Glutamatergic neuron (in vitro differentiated cells): ENCODE measurements at regions not wholly inside any gene's neighbourhood (a gene's known extent, or its start where the extent isn't known, plus 50 kb on each side); places are given as distances from the start of the nearest gene placed in this dataset.
A peak's percentile ranks its signal among the peaks of the same experiment; 100 is the strongest.
"Not testable (repeated sequence)": the region's sequence is repeated elsewhere in the genome, so short reads cannot be mapped to it uniquely, and the experiment has no call there.

Source experiments
- DNase-seq: peaks from one replicate; pipeline ENCODE4 v3.0.0; 2022
- H3K27ac Mint-ChIP-seq: one replicate; pipeline ENCODE4 v1.8.0; 2020; ENCODE audit warnings: mild to moderate bottlenecking, mixed read lengths, inconsistent platforms; ENCODE audit not compliant: unreplicated experiment
- H3K27me3 Mint-ChIP-seq: one replicate; pipeline ENCODE4 v1.8.0; 2020; ENCODE audit warnings: mild to moderate bottlenecking, moderate library complexity, mixed read lengths, inconsistent platforms; ENCODE audit not compliant: unreplicated experiment
- H3K36me3 Mint-ChIP-seq: one replicate; pipeline ENCODE4 v1.8.0; 2020; ENCODE audit warnings: mild to moderate bottlenecking, mixed read lengths, inconsistent platforms; ENCODE audit not compliant: unreplicated experiment
- H3K4me1 Mint-ChIP-seq: one replicate; pipeline ENCODE4 v1.8.0; 2020; ENCODE audit warnings: mild to moderate bottlenecking, low read depth, mixed read lengths, inconsistent platforms; ENCODE audit not compliant: unreplicated experiment
- H3K4me3 Mint-ChIP-seq: one replicate; pipeline ENCODE4 v1.8.0; 2020; ENCODE audit warnings: mild to moderate bottlenecking, mixed read lengths, inconsistent platforms; ENCODE audit not compliant: unreplicated experiment
- H3K9me3 Mint-ChIP-seq: one replicate; pipeline ENCODE4 v1.8.0; 2020; ENCODE audit warnings: mild to moderate bottlenecking, moderate library complexity, mixed read lengths, inconsistent platforms; ENCODE audit not compliant: unreplicated experiment
- CTCF ChIP-seq: fragments of 200-600 bp; sonication (generic); IDR thresholded peaks from one replicate; pipeline ENCODE4 v1.5.0; 2021; ENCODE audit not compliant: partially characterized antibody, unreplicated experiment

- Mint-ChIP-seq H3K4me3 (no peak overlapping the region), H3K9me3 (no peaks in the 10 kb centered on the region), H3K36me3 (no peaks in the 10 kb centered on the region), H3K27ac (no peak overlapping the region), H3K27me3 (peaks cover 4% of the 10 kb centered on the region), H3K4me1 (peaks cover 17% of the 10 kb centered on the region)
- TF ChIP-seq CTCF, result peak; percentile 67
- no peak for DNase-seq
These were observed 127.2 kb upstream of the ATF7IP start for GRCh38 chr12:14238221-14238792.

GRCh38 chr12:14239350-14239934, 126.0 kb upstream of the ATF7IP start:
- Mint-ChIP-seq H3K27me3 (peaks cover 4% of the 10 kb centered on the region), H3K36me3 (peaks cover 4% of the 10 kb centered on the region), H3K4me1 (peaks cover 17% of the 10 kb centered on the region), H3K27ac (peak overlapping the region; percentile 50), H3K4me3 (peak overlapping the region; percentile 5), H3K9me3 (peaks cover 3% of the 10 kb centered on the region)
- no peak for TF ChIP-seq CTCF
- DNase-seq, result peak; percentile 47

- Mint-ChIP-seq H3K4me3 (peak overlapping the region; percentile 5), H3K9me3 (peaks cover 3% of the 10 kb centered on the region), H3K27me3 (peaks cover 4% of the 10 kb centered on the region), H3K27ac (peak overlapping the region; percentile 50), H3K36me3 (peaks cover 4% of the 10 kb centered on the region), H3K4me1 (peaks cover 17% of the 10 kb centered on the region)
- no peak for DNase-seq
- TF ChIP-seq CTCF, result no peak
These were observed 125.3 kb upstream of the ATF7IP start for GRCh38 chr12:14239935-14240872.

- TF ChIP-seq CTCF, result no peak
- DNase-seq, result no peak
- Mint-ChIP-seq H3K27ac (peak overlapping the region; percentile 24), H3K9me3 (peaks cover 3% of the 10 kb centered on the region), H3K4me3 (no peak overlapping the region), H3K36me3 (peaks cover 4% of the 10 kb centered on the region), H3K4me1 (peaks cover 17% of the 10 kb centered on the region), H3K27me3 (peaks cover 4% of the 10 kb centered on the region)
These were observed 124.6 kb upstream of the ATF7IP start for GRCh38 chr12:14240873-14241220.

- not testable (repeated sequence) for H3K27ac Mint-ChIP-seq, H3K4me3 Mint-ChIP-seq, H3K27me3 Mint-ChIP-seq, H3K9me3 Mint-ChIP-seq, DNase-seq, H3K36me3 Mint-ChIP-seq
- peaks cover 17% of the 10 kb centered on the region for H3K4me1 Mint-ChIP-seq
These were observed 122.7 kb upstream of the ATF7IP start for GRCh38 chr12:14242825-14243224.
